Endothelial cell of umbilical vein (primary cell): ENCODE measurements at regions not wholly inside any gene's neighbourhood (a gene's known extent, or its start where the extent isn't known, plus 50 kb on each side); places are given as distances from the start of the nearest gene placed in this dataset.

Source experiments
- EZH2 ChIP-seq: IDR thresholded peaks from 2 replicates; pipeline ENCODE4 v1.6.1; 2012; ENCODE audit warnings: borderline replicate concordance, low read depth, mild to moderate bottlenecking, moderate library complexity, low read length, inconsistent platforms; ENCODE audit not compliant: severe bottlenecking
- TF ChIP-seq, protein P1 (sequence below), 2 donors: IDR thresholded peaks; 1 replicate in 1 of 2; 2 replicates in 1 of 2; pipeline ENCODE4 v1.5.1; 2011; ENCODE audit warnings: low read length in 2 of 2, mild to moderate bottlenecking in 2 of 2, moderate library complexity in 2 of 2, control low read depth in 1 of 2, inconsistent platforms in 1 of 2, low read depth in 1 of 2; ENCODE audit not compliant: insufficient read depth in 1 of 2; ENCODE audit errors: extremely low read depth in 1 of 2

- TF ChIP-seq, protein P1, sequence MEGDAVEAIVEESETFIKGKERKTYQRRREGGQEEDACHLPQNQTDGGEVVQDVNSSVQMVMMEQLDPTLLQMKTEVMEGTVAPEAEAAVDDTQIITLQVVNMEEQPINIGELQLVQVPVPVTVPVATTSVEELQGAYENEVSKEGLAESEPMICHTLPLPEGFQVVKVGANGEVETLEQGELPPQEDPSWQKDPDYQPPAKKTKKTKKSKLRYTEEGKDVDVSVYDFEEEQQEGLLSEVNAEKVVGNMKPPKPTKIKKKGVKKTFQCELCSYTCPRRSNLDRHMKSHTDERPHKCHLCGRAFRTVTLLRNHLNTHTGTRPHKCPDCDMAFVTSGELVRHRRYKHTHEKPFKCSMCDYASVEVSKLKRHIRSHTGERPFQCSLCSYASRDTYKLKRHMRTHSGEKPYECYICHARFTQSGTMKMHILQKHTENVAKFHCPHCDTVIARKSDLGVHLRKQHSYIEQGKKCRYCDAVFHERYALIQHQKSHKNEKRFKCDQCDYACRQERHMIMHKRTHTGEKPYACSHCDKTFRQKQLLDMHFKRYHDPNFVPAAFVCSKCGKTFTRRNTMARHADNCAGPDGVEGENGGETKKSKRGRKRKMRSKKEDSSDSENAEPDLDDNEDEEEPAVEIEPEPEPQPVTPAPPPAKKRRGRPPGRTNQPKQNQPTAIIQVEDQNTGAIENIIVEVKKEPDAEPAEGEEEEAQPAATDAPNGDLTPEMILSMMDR (IDR thresholded peaks at IDR 0.05; ENCODE audit: extremely low read depth in 1 of 2, insufficient read depth in 1 of 2, low read depth in 1 of 2, low read length in 2 of 2): no peak
- no peak for TF ChIP-seq EZH2
Measured at GRCh38 chr4:188485906-188486305, 346.7 kb downstream of the TRIML1 start.
